K562 (cell line): ENCODE measurements at regions not wholly inside any gene's neighbourhood (a gene's known extent, or its start where the extent isn't known, plus 50 kb on each side); places are given as distances from the start of the nearest gene placed in this dataset.

Source experiments
- ATAC-seq: fragments of 200-7000 bp; cut with Tn5 transposase; 3 replicates; pipeline ENCODE4 v1.9.1; 2020; ENCODE audit warnings: moderate library complexity
- BruUV-seq: library from RNA; stranded (reverse); fragments of 400-500 nt; replicated peaks from 2 replicates; lab custom pipeline; 2021; lab: Mats Ljungman, UMichigan
- CTCF ChIA-PET: fragments of 300-600 bp; formaldehyde crosslinking; extraction: SDS; loops from one replicate; lab custom pipeline; 2021; ENCODE audit warnings: low intra/inter-chr PET ratio; lab: Yijun Ruan, JAX
- POLR2A ChIA-PET: fragments of 300-600, 350-650 bp; sonication (Branson Sonifier 250); formaldehyde crosslinking; extraction: SDS; loops from one replicate; lab custom pipeline; 2021; ENCODE audit warnings: antibody characterized with exemption, inconsistent platforms; lab: Yijun Ruan, JAX
- DNase-seq, 4 experiments: peaks; one replicate each; pipeline versions ENCODE4 v3.0.0 to v3.0.0-alpha.2; 2011 to 2018; ENCODE audit warnings: low spot score in 3 of 4, mixed read lengths in 3 of 4; ENCODE audit errors: extremely low read depth in 1 of 4
- FAIRE-seq: peaks from 2 replicates; lab custom pipeline; 2011; peaks lifted over from hg19 to GRCh38; lab: Jason Lieb, UNC
- H2AFZ ChIP-seq: 2 replicates; pipeline ENCODE4 v1.6.0; 2011; ENCODE audit warnings: low read depth, low read length, control low read depth, inconsistent platforms
- H3K27ac ChIP-seq: fragments of 200-600 bp; 3 replicates; pipeline ENCODE4 v1.8.0; 2011; ENCODE audit warnings: low read depth, mild to moderate bottlenecking, control low read depth, inconsistent platforms, low read length, moderate library complexity, mixed read lengths; ENCODE audit errors: extremely low read depth
- H3K27me3 ChIP-seq, 2 experiments: fragments of 300-600 bp in 1 of 2; 2 replicates in 1 of 2; 3 replicates in 1 of 2; pipeline versions ENCODE4 v1.6.0 to v1.8.0; 2011; ENCODE audit warnings: inconsistent platforms in 2 of 2, low read length in 2 of 2, mild to moderate bottlenecking in 1 of 2, mixed read lengths in 1 of 2, moderate library complexity in 1 of 2; ENCODE audit not compliant: control insufficient read depth in 2 of 2, insufficient read depth in 2 of 2
- H3K36me3 ChIP-seq: fragments of 300-600 bp; 3 replicates; pipeline ENCODE4 v1.8.0; 2011; ENCODE audit warnings: mild to moderate bottlenecking, low read length, inconsistent platforms; ENCODE audit not compliant: control insufficient read depth, insufficient read depth
- H3K4me1 ChIP-seq, 2 experiments: fragments of 200-600 bp in 1 of 2; replicated peaks in 1 of 2; 2 replicates in 1 of 2; 3 replicates in 1 of 2; pipeline versions ENCODE4 v1.5.1 to v1.8.0; 2011; ENCODE audit warnings: inconsistent platforms in 2 of 2, low read length in 2 of 2, mild to moderate bottlenecking in 1 of 2, mixed read lengths in 1 of 2, moderate library complexity in 1 of 2; ENCODE audit not compliant: control insufficient read depth in 2 of 2, insufficient read depth in 2 of 2
- H3K4me2 ChIP-seq: 2 replicates; pipeline ENCODE4 v1.6.1; 2011; ENCODE audit warnings: low read length, control low read depth, inconsistent platforms, mixed read lengths; ENCODE audit not compliant: insufficient read depth
- H3K4me3 ChIP-seq: fragments of 200-600 bp; sonication (generic), shearing (Covaris generic); 2 replicates; pipeline ENCODE4 v1.5.1; 2016; ENCODE audit warnings: control low read depth, inconsistent platforms
- H3K79me2 ChIP-seq: fragments of 200-600 bp; 3 replicates; pipeline ENCODE4 v1.8.0; 2011; ENCODE audit warnings: low read length, inconsistent platforms; ENCODE audit not compliant: control insufficient read depth, insufficient read depth
- H3K9ac ChIP-seq, 2 experiments: 2 replicates each; pipeline versions ENCODE4 v1.6.0 to v1.6.1; 2011; ENCODE audit warnings: low read depth in 2 of 2, low read length in 2 of 2, control low read depth in 1 of 2, inconsistent platforms in 1 of 2, mild to moderate bottlenecking in 1 of 2, mixed read lengths in 1 of 2; ENCODE audit not compliant: insufficient read depth in 1 of 2
- H3K9me1 ChIP-seq: one replicate; pipeline ENCODE4 v1.6.0; 2011; ENCODE audit warnings: inconsistent platforms, mild to moderate bottlenecking, low read length, moderate library complexity; ENCODE audit not compliant: control insufficient read depth, insufficient read depth
- H3K9me3 ChIP-seq: replicated peaks from 2 replicates; pipeline ENCODE4 v1.5.1; 2011; ENCODE audit warnings: low read depth, low read length, inconsistent platforms; ENCODE audit not compliant: control insufficient read depth, insufficient read depth
- H4K20me1 ChIP-seq: replicated peaks from 2 replicates; pipeline ENCODE4 v1.6.1; 2011; ENCODE audit warnings: low read length, inconsistent platforms, mixed read lengths; ENCODE audit not compliant: control insufficient read depth, insufficient read depth
- FOXM1 ChIP-seq, 2 experiments: fragments of 450-650 bp in 1 of 2; sonication (generic) in 1 of 2; formaldehyde crosslinking in 1 of 2; IDR thresholded peaks; 2 replicates each; pipeline versions ENCODE4 v1.6.1 to v1.9.0; 2017 to 2022; ENCODE audit warnings: low read depth in 2 of 2, mild to moderate bottlenecking in 2 of 2, missing genetic modification reagents in 1 of 2, moderate library complexity in 1 of 2
- FUS ChIP-seq: fragments of 200-400 bp; formaldehyde crosslinking; optimal IDR thresholded peaks from 2 replicates; pipeline ENCODE3; 2017; ENCODE audit warnings: low read depth, low read length
- GATA2 ChIP-seq: sonication (generic); formaldehyde crosslinking; IDR thresholded peaks from 2 replicates; pipeline ENCODE4 v1.4.0; 2020; ENCODE audit warnings: mild to moderate bottlenecking, missing genetic modification reagents
- KAT7 ChIP-seq: sonication (generic); formaldehyde crosslinking; IDR thresholded peaks from 2 replicates; pipeline ENCODE4 v1.8.0; 2022; ENCODE audit warnings: missing genetic modification reagents, mild to moderate bottlenecking, borderline replicate concordance
- RBM22 ChIP-seq: fragments of 200-400 bp; formaldehyde crosslinking; IDR thresholded peaks from 2 replicates; pipeline ENCODE4 v1.6.1; 2018; ENCODE audit warnings: low read length, low read depth; ENCODE audit not compliant: poor library complexity, severe bottlenecking
- SRSF7 ChIP-seq: fragments of 200-400 bp; formaldehyde crosslinking; optimal IDR thresholded peaks from 2 replicates; pipeline ENCODE3; 2017; ENCODE audit warnings: mild to moderate bottlenecking, low read depth, low read length
- TBP ChIP-seq: optimal IDR thresholded peaks from 2 replicates; pipeline ENCODE3; 2011; ENCODE audit warnings: low read depth, low read length, improper control_type of control experiment
- ZC3H4 ChIP-seq: sonication (generic); formaldehyde crosslinking; IDR thresholded peaks from 2 replicates; pipeline ENCODE4 v1.9.0; 2021; ENCODE audit warnings: missing genetic modification reagents, borderline replicate concordance
- ZNF274 ChIP-seq: IDR thresholded peaks from 2 replicates; pipeline ENCODE4 v1.6.1; 2011; ENCODE audit warnings: low read depth, mild to moderate bottlenecking, low read length, moderate library complexity, borderline replicate concordance
- ZNF668 ChIP-seq: fragments of 250-450 bp; sonication (Bioruptor Pico); IDR thresholded peaks from 2 replicates; pipeline ENCODE4 v1.8.0; 2022; ENCODE audit warnings: mild to moderate bottlenecking, inconsistent platforms
- WGBS: fragments of 100-300 bp; shearing (Covaris generic); methylation state at CpG from one replicate; pipeline ENCODE4 v1.1.6; 2016; ENCODE audit warnings: low coverage, mixed read lengths; ENCODE audit not compliant: insufficient coverage; ENCODE audit errors: missing lambda C conversion rate; 5-methylcytosine and 5-hydroxymethylcytosine counted together
- in situ Hi-C: fragments of 300-500 bp; cut with MboI; formaldehyde crosslinking; loops from 4 replicates; pipeline ENCODE4 v1.15.0; 2018; ENCODE audit warnings: inconsistent platforms, mixed read lengths
- intact Hi-C: fragments of 100-400 bp; cut with micrococcal nuclease; formaldehyde crosslinking; loops from 2 replicates; pipeline ENCODE4 v1.14.2; 2022
- TF ChIP-seq, protein P1 (sequence below): sonication (generic); IDR thresholded peaks from 2 replicates; pipeline ENCODE4 v1.6.1; 2016
- TF ChIP-seq, protein P2 (sequence below): fragments of 200-800 bp; sonication (Bioruptor generic); IDR thresholded peaks from 2 replicates; pipeline ENCODE4 v1.6.1; 2017; ENCODE audit warnings: missing genetic modification characterization, missing compliant biosample characterization
- TF ChIP-seq, protein P3 (sequence below): fragments of 250-450 bp; sonication (Bioruptor Pico); IDR thresholded peaks from 2 replicates; pipeline ENCODE4 v1.4.0; 2020
- TF ChIP-seq, protein P4 (sequence below): fragments of 250-450 bp; sonication (Bioruptor Pico); IDR thresholded peaks from 2 replicates; pipeline ENCODE4 v1.5.0; 2020; ENCODE audit warnings: mild to moderate bottlenecking, borderline replicate concordance

DNA sequence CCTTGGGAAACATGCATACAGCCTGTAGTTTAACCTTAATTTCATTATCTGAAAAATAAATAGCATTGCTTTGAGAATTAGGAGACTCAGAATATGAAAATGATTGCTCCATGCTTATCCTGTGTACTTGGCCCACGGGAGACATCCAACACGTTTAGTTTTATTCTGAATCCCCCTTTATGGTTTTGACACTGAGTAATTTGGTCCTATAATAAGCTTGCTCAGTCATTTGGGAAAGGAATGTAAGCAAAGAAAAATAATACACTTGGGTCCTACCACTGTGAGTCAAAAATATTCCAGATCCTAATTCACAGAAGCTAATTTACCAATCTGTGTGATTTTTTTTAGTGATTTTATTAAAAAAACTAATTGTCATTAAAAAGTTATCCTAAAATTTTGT is 557.3 kb downstream of the USP25 start:
- no peak overlapping the region for H3K27ac ChIP-seq
- no peak overlapping the region for H3K4me3 ChIP-seq
- no peak overlapping the region for H3K9ac ChIP-seq
- ATAC-seq (no peak), DNase-seq (no peak), FAIRE-seq (no peak)
- intact Hi-C loops (no loop called here), in situ Hi-C loops (no loop called here)
- no peaks in the 10 kb centered on the region for H3K27me3 ChIP-seq
- H3K9me1 ChIP-seq = no peaks in the 10 kb centered on the region
- CTCF ChIA-PET = no interaction called here
- no TSS peak for BruUV-seq
- POLR2A ChIA-PET = no interaction called here
- no peaks in the 10 kb centered on the region for H3K79me2 ChIP-seq
- H3K9me3 ChIP-seq = no peaks in the 10 kb centered on the region; the same call in 1 of the 2 replicates
- H3K36me3 ChIP-seq = no peaks in the 10 kb centered on the region
- TF ChIP-seq SRSF7 (no peak), FOXM1 (IDR thresholded peaks at IDR 0.05; ENCODE audit: low read depth) (no peak), FOXM1 (CRISPR knock-in tag; IDR thresholded peaks at IDR 0.05; ENCODE audit: low read depth) (no peak), ZNF274 (no peak), ZNF668 (CRISPR knock-in tag) (no peak), ZC3H4 (CRISPR knock-in tag) (no peak), TBP (no peak), RBM22 (no peak), FUS (no peak), GATA2 (CRISPR knock-in tag) (no peak), KAT7 (CRISPR knock-in tag) (no peak)
- TF ChIP-seq, protein P1, sequence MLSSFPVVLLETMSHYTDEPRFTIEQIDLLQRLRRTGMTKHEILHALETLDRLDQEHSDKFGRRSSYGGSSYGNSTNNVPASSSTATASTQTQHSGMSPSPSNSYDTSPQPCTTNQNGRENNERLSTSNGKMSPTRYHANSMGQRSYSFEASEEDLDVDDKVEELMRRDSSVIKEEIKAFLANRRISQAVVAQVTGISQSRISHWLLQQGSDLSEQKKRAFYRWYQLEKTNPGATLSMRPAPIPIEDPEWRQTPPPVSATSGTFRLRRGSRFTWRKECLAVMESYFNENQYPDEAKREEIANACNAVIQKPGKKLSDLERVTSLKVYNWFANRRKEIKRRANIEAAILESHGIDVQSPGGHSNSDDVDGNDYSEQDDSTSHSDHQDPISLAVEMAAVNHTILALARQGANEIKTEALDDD = no peak
- TF ChIP-seq, protein P2, sequence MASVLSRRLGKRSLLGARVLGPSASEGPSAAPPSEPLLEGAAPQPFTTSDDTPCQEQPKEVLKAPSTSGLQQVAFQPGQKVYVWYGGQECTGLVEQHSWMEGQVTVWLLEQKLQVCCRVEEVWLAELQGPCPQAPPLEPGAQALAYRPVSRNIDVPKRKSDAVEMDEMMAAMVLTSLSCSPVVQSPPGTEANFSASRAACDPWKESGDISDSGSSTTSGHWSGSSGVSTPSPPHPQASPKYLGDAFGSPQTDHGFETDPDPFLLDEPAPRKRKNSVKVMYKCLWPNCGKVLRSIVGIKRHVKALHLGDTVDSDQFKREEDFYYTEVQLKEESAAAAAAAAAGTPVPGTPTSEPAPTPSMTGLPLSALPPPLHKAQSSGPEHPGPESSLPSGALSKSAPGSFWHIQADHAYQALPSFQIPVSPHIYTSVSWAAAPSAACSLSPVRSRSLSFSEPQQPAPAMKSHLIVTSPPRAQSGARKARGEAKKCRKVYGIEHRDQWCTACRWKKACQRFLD (CRISPR knock-in tag) = no peak
- TF ChIP-seq, protein P3, sequence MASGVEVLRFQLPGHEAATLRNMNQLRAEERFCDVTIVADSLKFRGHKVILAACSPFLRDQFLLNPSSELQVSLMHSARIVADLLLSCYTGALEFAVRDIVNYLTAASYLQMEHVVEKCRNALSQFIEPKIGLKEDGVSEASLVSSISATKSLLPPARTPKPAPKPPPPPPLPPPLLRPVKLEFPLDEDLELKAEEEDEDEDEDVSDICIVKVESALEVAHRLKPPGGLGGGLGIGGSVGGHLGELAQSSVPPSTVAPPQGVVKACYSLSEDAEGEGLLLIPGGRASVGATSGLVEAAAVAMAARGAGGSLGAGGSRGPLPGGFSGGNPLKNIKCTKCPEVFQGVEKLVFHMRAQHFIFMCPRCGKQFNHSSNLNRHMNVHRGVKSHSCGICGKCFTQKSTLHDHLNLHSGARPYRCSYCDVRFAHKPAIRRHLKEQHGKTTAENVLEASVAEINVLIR (CRISPR knock-in tag) = no peak
- TF ChIP-seq, protein P4, sequence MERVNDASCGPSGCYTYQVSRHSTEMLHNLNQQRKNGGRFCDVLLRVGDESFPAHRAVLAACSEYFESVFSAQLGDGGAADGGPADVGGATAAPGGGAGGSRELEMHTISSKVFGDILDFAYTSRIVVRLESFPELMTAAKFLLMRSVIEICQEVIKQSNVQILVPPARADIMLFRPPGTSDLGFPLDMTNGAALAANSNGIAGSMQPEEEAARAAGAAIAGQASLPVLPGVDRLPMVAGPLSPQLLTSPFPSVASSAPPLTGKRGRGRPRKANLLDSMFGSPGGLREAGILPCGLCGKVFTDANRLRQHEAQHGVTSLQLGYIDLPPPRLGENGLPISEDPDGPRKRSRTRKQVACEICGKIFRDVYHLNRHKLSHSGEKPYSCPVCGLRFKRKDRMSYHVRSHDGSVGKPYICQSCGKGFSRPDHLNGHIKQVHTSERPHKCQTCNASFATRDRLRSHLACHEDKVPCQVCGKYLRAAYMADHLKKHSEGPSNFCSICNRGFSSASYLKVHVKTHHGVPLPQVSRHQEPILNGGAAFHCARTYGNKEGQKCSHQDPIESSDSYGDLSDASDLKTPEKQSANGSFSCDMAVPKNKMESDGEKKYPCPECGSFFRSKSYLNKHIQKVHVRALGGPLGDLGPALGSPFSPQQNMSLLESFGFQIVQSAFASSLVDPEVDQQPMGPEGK = no peak
- no peak overlapping the region for H3K4me2 ChIP-seq
- no peaks in the 10 kb centered on the region for H3K4me1 ChIP-seq
- no peaks in the 10 kb centered on the region for H4K20me1 ChIP-seq
- WGBS = 0% methylated on average over 2 of the region's 2 CpGs
- no peak overlapping the region for H2AFZ ChIP-seq
